Astrocyte (in vitro differentiated cells and primary cell): ENCODE measurements at regions not wholly inside any gene's neighbourhood (a gene's known extent, or its start where the extent isn't known, plus 50 kb on each side); places are given as distances from the start of the nearest gene placed in this dataset.
A peak's percentile ranks its signal among the peaks of the same experiment; 100 is the strongest.

ENCODE experiments used
- DNase-seq: peaks from one replicate; pipeline ENCODE4 v3.0.0-alpha.2; 2010; ENCODE audit warnings: low read depth
- FAIRE-seq: peaks from 2 replicates; lab custom pipeline; 2011; peaks lifted over from hg19 to GRCh38; lab: Jason Lieb, UNC
- H2AFZ ChIP-seq: 2 replicates; pipeline ENCODE4 v1.6.0; 2012; ENCODE audit warnings: low read depth, low read length, inconsistent platforms
- H3K27ac ChIP-seq: 2 replicates; pipeline ENCODE4 v1.5.1; 2011; ENCODE audit warnings: low read depth, low read length, inconsistent platforms
- H3K27me3 ChIP-seq: 2 replicates; pipeline ENCODE4 v1.6.0; 2011; ENCODE audit warnings: low read length, inconsistent platforms; ENCODE audit not compliant: insufficient read depth
- H3K36me3 ChIP-seq: 2 replicates; pipeline ENCODE4 v1.5.1; 2011; ENCODE audit warnings: low read length, inconsistent platforms; ENCODE audit not compliant: insufficient read depth
- H3K4me1 ChIP-seq: 2 replicates; pipeline ENCODE4 v1.5.1; 2011; ENCODE audit warnings: low read length, inconsistent platforms; ENCODE audit not compliant: insufficient read depth
- H3K4me2 ChIP-seq: 2 replicates; pipeline ENCODE4 v1.6.0; 2012; ENCODE audit warnings: low read length, inconsistent platforms
- H3K4me3 ChIP-seq: 2 replicates; pipeline ENCODE4 v1.5.1; 2011; ENCODE audit warnings: low read depth, mild to moderate bottlenecking, low read length, inconsistent platforms; ENCODE audit not compliant: insufficient read depth
- H3K79me2 ChIP-seq: 2 replicates; pipeline ENCODE4 v1.6.0; 2012; ENCODE audit warnings: mild to moderate bottlenecking, low read length, inconsistent platforms; ENCODE audit not compliant: insufficient read depth
- H3K9ac ChIP-seq: 2 replicates; pipeline ENCODE4 v1.6.0; 2012; ENCODE audit warnings: mild to moderate bottlenecking, low read length, inconsistent platforms
- H3K9me3 ChIP-seq: 2 replicates; pipeline ENCODE4 v1.5.1; 2012; ENCODE audit warnings: low read depth, mild to moderate bottlenecking, low read length, inconsistent platforms; ENCODE audit not compliant: insufficient read depth
- H4K20me1 ChIP-seq: 2 replicates; pipeline ENCODE4 v1.6.0; 2012; ENCODE audit warnings: low read length, inconsistent platforms; ENCODE audit not compliant: insufficient read depth
- H3K27ac Mint-ChIP-seq: one replicate; pipeline ENCODE4 v1.8.0; 2021; ENCODE audit warnings: mild to moderate bottlenecking, mixed read lengths; ENCODE audit not compliant: unreplicated experiment
- H3K27me3 Mint-ChIP-seq: one replicate; pipeline ENCODE4 v1.8.0; 2021; ENCODE audit warnings: low read depth, mixed read lengths; ENCODE audit not compliant: unreplicated experiment
- H3K36me3 Mint-ChIP-seq: one replicate; pipeline ENCODE4 v1.8.0; 2021; ENCODE audit warnings: low read depth, mixed read lengths; ENCODE audit not compliant: unreplicated experiment
- H3K4me1 Mint-ChIP-seq: one replicate; pipeline ENCODE4 v1.8.0; 2021; ENCODE audit warnings: low read depth, mixed read lengths; ENCODE audit not compliant: unreplicated experiment
- H3K4me3 Mint-ChIP-seq: one replicate; pipeline ENCODE4 v1.8.0; 2021; ENCODE audit warnings: mild to moderate bottlenecking, moderate library complexity, mixed read lengths; ENCODE audit not compliant: unreplicated experiment
- H3K9me3 Mint-ChIP-seq: one replicate; pipeline ENCODE4 v1.8.0; 2021; ENCODE audit warnings: mild to moderate bottlenecking, mixed read lengths; ENCODE audit not compliant: unreplicated experiment
- EZH2 ChIP-seq: IDR thresholded peaks from 2 replicates; pipeline ENCODE4 v1.6.1; 2012; ENCODE audit warnings: mild to moderate bottlenecking, low read length, inconsistent platforms; ENCODE audit not compliant: insufficient read depth
- TF ChIP-seq, protein P1 (sequence below): IDR thresholded peaks from 2 replicates; pipeline ENCODE4 v1.5.1; 2011; ENCODE audit warnings: low read depth, mild to moderate bottlenecking, inconsistent platforms, low read length, moderate library complexity; ENCODE audit not compliant: insufficient read depth

DNA sequence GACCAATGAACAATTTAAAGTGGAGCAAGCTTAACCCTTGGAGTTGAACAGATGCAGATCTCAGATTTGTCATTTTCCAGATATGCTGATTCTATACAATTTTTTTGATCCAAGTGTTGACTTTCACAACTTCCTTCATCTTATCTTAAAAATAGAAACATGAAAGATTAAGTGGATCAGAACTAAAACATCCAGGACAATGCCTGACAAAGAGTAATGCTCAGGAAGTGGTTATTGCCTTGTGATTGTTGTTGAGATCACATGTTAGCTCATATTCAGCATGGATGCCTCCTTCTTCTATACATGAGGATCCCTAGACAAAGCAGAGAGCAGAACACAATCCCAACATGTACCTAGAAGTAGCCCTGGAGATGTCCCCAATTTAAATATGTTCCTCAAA is 160.9 kb downstream of the PPARGC1A start:
- H3K9me3 Mint-ChIP-seq: no peaks in the 10 kb centered on the region

DNA sequence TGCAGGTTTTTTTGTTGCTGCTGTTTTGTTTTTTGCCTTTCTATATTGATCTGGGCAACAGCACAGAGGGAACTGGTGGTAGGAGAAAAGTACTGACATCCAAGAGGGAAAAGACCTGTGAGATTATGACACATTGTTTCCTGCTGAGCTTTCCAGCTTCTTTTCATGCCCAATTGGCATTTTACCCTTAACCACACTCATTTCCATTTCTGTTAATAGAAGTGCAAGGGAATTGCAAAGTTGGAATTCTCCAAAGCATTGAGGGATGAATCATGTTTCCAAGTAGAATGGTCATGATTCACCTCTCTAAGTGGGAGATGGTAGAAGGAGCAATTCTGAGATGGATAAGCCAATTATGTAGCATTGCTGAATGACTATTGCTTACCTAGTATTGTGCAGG is 161.5 kb downstream of the PPARGC1A start:
- H3K9me3 ChIP-seq: no peaks in the 10 kb centered on the region
- H3K4me3 Mint-ChIP-seq: no peak overlapping the region
- no peak for TF ChIP-seq EZH2
- TF ChIP-seq, protein P1, sequence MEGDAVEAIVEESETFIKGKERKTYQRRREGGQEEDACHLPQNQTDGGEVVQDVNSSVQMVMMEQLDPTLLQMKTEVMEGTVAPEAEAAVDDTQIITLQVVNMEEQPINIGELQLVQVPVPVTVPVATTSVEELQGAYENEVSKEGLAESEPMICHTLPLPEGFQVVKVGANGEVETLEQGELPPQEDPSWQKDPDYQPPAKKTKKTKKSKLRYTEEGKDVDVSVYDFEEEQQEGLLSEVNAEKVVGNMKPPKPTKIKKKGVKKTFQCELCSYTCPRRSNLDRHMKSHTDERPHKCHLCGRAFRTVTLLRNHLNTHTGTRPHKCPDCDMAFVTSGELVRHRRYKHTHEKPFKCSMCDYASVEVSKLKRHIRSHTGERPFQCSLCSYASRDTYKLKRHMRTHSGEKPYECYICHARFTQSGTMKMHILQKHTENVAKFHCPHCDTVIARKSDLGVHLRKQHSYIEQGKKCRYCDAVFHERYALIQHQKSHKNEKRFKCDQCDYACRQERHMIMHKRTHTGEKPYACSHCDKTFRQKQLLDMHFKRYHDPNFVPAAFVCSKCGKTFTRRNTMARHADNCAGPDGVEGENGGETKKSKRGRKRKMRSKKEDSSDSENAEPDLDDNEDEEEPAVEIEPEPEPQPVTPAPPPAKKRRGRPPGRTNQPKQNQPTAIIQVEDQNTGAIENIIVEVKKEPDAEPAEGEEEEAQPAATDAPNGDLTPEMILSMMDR: no peak
- no peaks in the 10 kb centered on the region for H4K20me1 ChIP-seq
- no peaks in the 10 kb centered on the region for H3K27me3 Mint-ChIP-seq
- H3K27ac Mint-ChIP-seq: peak overlapping the region; percentile 36
- no peak overlapping the region for H3K9ac ChIP-seq
- H3K36me3 Mint-ChIP-seq: no peaks in the 10 kb centered on the region
- H3K36me3 ChIP-seq: no peaks in the 10 kb centered on the region
- peak overlapping the region; percentile 64 for H3K27ac ChIP-seq
- FAIRE-seq: peak; percentile 93
- H3K4me3 ChIP-seq: no peak overlapping the region
- H3K4me2 ChIP-seq: peak overlapping the region; percentile 67
- H3K4me1 Mint-ChIP-seq: peaks cover 12% of the 10 kb centered on the region
- no peak overlapping the region for H2AFZ ChIP-seq
- no peaks in the 10 kb centered on the region for H3K79me2 ChIP-seq
- DNase-seq: peak; percentile 99
- H3K4me1 ChIP-seq: peaks cover 13% of the 10 kb centered on the region
- H3K27me3 ChIP-seq: no peaks in the 10 kb centered on the region
- no peaks in the 10 kb centered on the region for H3K9me3 Mint-ChIP-seq

More for the DNA sequence above, 160.9 kb downstream of the PPARGC1A start:
- H3K79me2 ChIP-seq: no peaks in the 10 kb centered on the region
- Mint-ChIP-seq H3K27ac (peak overlapping the region; percentile 90), H3K36me3 (no peaks in the 10 kb centered on the region), H3K27me3 (no peaks in the 10 kb centered on the region), H3K4me1 (peaks cover 12% of the 10 kb centered on the region), H3K4me3 (no peak overlapping the region)
- peaks cover 13% of the 10 kb centered on the region for H3K4me1 ChIP-seq
- H3K36me3 ChIP-seq: no peaks in the 10 kb centered on the region
- peak overlapping the region; percentile 41 for H3K4me2 ChIP-seq
- FAIRE-seq (peak; percentile 37), DNase-seq (peak; percentile 22)
- no peaks in the 10 kb centered on the region for H3K9me3 ChIP-seq
- H3K4me3 ChIP-seq: no peak overlapping the region
- no peak for TF ChIP-seq EZH2
- TF ChIP-seq, protein P1: no peak
- no peak overlapping the region for H2AFZ ChIP-seq
- H3K9ac ChIP-seq: peak overlapping the region; percentile 10
- no peaks in the 10 kb centered on the region for H4K20me1 ChIP-seq
- H3K27me3 ChIP-seq: no peaks in the 10 kb centered on the region
- peak overlapping the region; percentile 64 for H3K27ac ChIP-seq

DNA sequence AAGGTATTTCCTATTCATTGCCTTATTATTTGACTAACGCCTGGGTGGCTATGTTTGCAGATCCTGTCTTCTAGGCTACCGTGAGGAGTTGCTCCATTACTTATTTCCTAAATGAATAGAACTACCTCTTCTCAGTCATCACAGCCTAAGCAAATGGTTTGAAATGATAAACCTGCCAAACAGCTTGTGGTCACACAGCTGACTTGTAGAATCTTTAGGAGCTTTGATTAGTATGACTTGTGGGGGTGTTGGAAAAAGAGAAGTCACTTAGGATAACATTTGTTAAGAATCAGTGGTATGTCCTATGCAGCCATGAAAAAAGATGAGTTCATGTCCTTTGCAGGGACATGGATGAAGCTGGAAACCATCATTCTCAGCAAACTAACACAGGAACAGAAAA is 169.3 kb downstream of the PPARGC1A start:
- Histone ChIP-seq H4K20me1 (no peaks in the 10 kb centered on the region), H3K9me3 (no peaks in the 10 kb centered on the region), H2AFZ (no peak overlapping the region), H3K4me2 (no peak overlapping the region), H3K36me3 (no peaks in the 10 kb centered on the region), H3K4me3 (no peak overlapping the region), H3K27ac (no peak overlapping the region), H3K79me2 (no peaks in the 10 kb centered on the region), H3K9ac (no peak overlapping the region), H3K4me1 (no peaks in the 10 kb centered on the region), H3K27me3 (no peaks in the 10 kb centered on the region)
- FAIRE-seq (no peak), DNase-seq (peak; percentile 59)
- H3K27me3 Mint-ChIP-seq: no peaks in the 10 kb centered on the region
- peaks cover 6% of the 10 kb centered on the region for H3K4me1 Mint-ChIP-seq
- no peak overlapping the region for H3K4me3 Mint-ChIP-seq
- H3K27ac Mint-ChIP-seq: no peak overlapping the region
- no peaks in the 10 kb centered on the region for H3K9me3 Mint-ChIP-seq
- H3K36me3 Mint-ChIP-seq: no peaks in the 10 kb centered on the region
- TF ChIP-seq, protein P1: no peak
- TF ChIP-seq EZH2: no peak
